PC-9 (cell line): ENCODE measurements at regions not wholly inside any gene's neighbourhood (a gene's known extent, or its start where the extent isn't known, plus 50 kb on each side); places are given as distances from the start of the nearest gene placed in this dataset.
"Not testable (repeated sequence)": the region's sequence is repeated elsewhere in the genome, so short reads cannot be mapped to it uniquely, and the experiment has no call there.

Source experiments
- BruUV-seq: library from RNA; stranded (reverse); fragments of 400-500 nt; replicated peaks from 2 replicates; lab custom pipeline; 2021; lab: Mats Ljungman, UMichigan
- CTCF ChIA-PET: fragments of 300-600 bp; sonication (Branson Sonifier 250); formaldehyde crosslinking; loops from one replicate; lab custom pipeline; 2022; ENCODE audit warnings: antibody characterized with exemption; lab: Charles Lee
- POLR2A ChIA-PET: fragments of 300-600 bp; sonication (Branson Sonifier 250); formaldehyde crosslinking; loops from one replicate; lab custom pipeline; 2022; ENCODE audit warnings: antibody characterized with exemption; ENCODE audit not compliant: unreplicated experiment; lab: Charles Lee
- DNase-seq, 2 experiments: peaks; one replicate each; pipeline versions ENCODE4 v3.0.0 to v3.0.0-alpha.2; 2015 to 2022; ENCODE audit warnings: mixed read lengths in 1 of 2
- H2AFZ ChIP-seq: fragments of 200-600 bp; sonication (generic); 2 replicates; pipeline ENCODE4 v1.8.1; 2017; ENCODE audit warnings: antibody characterized with exemption
- H3F3A ChIP-seq: fragments of 200-600 bp; sonication (generic); 2 replicates; pipeline ENCODE4 v1.8.1; 2017; ENCODE audit warnings: antibody characterized with exemption, mild to moderate bottlenecking, low read depth; ENCODE audit not compliant: insufficient read depth
- H3K27ac ChIP-seq: fragments of 200-600 bp; sonication (generic); 2 replicates; pipeline ENCODE4 v1.6.1; 2016; ENCODE audit warnings: mixed run types
- H3K27me3 ChIP-seq: fragments of 200-600 bp; sonication (generic); 2 replicates; pipeline ENCODE4 v1.6.1; 2016; ENCODE audit warnings: low read depth, mixed run types; ENCODE audit not compliant: insufficient read depth
- H3K36me3 ChIP-seq: fragments of 200-600 bp; sonication (generic); 2 replicates; pipeline ENCODE4 v1.6.1; 2016; ENCODE audit warnings: low read depth, mixed run types
- H3K4me1 ChIP-seq: fragments of 200-600 bp; sonication (generic); replicated peaks from 2 replicates; pipeline ENCODE4 v1.6.1; 2016; ENCODE audit warnings: mixed run types; ENCODE audit not compliant: insufficient read depth
- H3K4me2 ChIP-seq: fragments of 200-600 bp; sonication (generic); 2 replicates; pipeline ENCODE4 v1.6.1; 2017; ENCODE audit warnings: mixed run types
- H3K4me3 ChIP-seq: fragments of 200-600 bp; sonication (generic); 2 replicates; pipeline ENCODE4 v1.6.1; 2016; ENCODE audit warnings: mixed run types
- H3K79me2 ChIP-seq: fragments of 200-600 bp; sonication (generic); 2 replicates; pipeline ENCODE4 v1.6.1; 2017; ENCODE audit warnings: low read depth, mixed run types
- H3K9me2 ChIP-seq: fragments of 200-600 bp; sonication (generic); 2 replicates; pipeline ENCODE4 v1.8.1; 2017; ENCODE audit warnings: mild to moderate bottlenecking; ENCODE audit not compliant: insufficient read depth
- H3K9me3 ChIP-seq: fragments of 200-600 bp; sonication (generic); 2 replicates; pipeline ENCODE4 v1.8.1; 2016; ENCODE audit warnings: low read depth; ENCODE audit not compliant: insufficient read depth
- H4K20me1 ChIP-seq: fragments of 200-600 bp; sonication (generic); 2 replicates; pipeline ENCODE4 v1.8.1; 2017; ENCODE audit not compliant: insufficient read depth
- CTCF ChIP-seq: fragments of 200-600 bp; sonication (generic); conservative IDR thresholded peaks from 2 replicates; pipeline ENCODE4 v1.6.1; 2017; ENCODE audit warnings: mixed run types, antibody characterized with exemption, mild to moderate bottlenecking, moderate library complexity
- EZH2 ChIP-seq: fragments of 200-600 bp; sonication (generic); IDR thresholded peaks from 2 replicates; pipeline ENCODE4 v1.8.0; 2017; ENCODE audit warnings: antibody characterized with exemption, low read depth
- intact Hi-C: fragments of 100-400 bp; cut with micrococcal nuclease; formaldehyde crosslinking; loops from one replicate; pipeline ENCODE4 v1.10.0; 2022; ENCODE audit not compliant: unreplicated experiment

GRCh38 chr3:22016197-22016596, 265.2 kb upstream of the ZNF385D start:
- Histone ChIP-seq H3K4me1 (no peaks in the 10 kb centered on the region), H3K9me2 (no peaks in the 10 kb centered on the region), H4K20me1 (no peaks in the 10 kb centered on the region), H2AFZ (no peak overlapping the region), H3F3A (no peaks in the 10 kb centered on the region), H3K79me2 (no peaks in the 10 kb centered on the region), H3K27ac (no peak overlapping the region), H3K36me3 (no peaks in the 10 kb centered on the region), H3K27me3 (no peaks in the 10 kb centered on the region), H3K4me3 (no peak overlapping the region), H3K4me2 (no peak overlapping the region), H3K9me3 (no peaks in the 10 kb centered on the region)
- BruUV-seq = no TSS peak
- CTCF ChIA-PET = no interaction called here
- no peak for DNase-seq
- intact Hi-C loops = no loop called here
- no peak for TF ChIP-seq CTCF
- no peak for TF ChIP-seq EZH2
- POLR2A ChIA-PET = no interaction called here

DNA sequence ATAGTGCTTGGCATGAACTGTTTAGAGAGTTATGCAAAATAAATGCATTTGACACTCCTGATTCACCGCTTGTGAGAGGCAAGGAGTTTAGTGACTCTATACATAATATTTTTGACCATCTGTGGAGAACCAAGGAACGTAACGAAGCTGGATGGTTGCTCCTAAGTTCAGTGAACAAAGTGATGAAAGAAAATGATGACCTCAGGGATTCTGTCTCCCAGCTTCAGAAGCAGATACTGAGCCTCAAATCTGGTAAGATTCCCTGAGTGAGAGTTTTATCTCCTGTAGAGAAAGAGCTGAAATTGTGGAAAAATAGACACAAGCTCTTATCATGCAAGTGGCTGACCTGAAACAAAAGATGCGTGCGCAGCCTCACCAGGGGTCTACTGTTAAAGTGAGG, 273.6 kb upstream of the ZNF385D start:
- H3K27ac ChIP-seq, H3F3A ChIP-seq, H3K79me2 ChIP-seq, H3K4me3 ChIP-seq, H3K4me2 ChIP-seq, H3K4me1 ChIP-seq, CTCF ChIA-PET, DNase-seq, POLR2A ChIA-PET, H3K9me3 ChIP-seq, H3K9me2 ChIP-seq, H2AFZ ChIP-seq, intact Hi-C loops, H3K27me3 ChIP-seq, H3K36me3 ChIP-seq, BruUV-seq, H4K20me1 ChIP-seq: not testable (repeated sequence)

- no peaks in the 10 kb centered on the region for H3K9me3 ChIP-seq
- no peaks in the 10 kb centered on the region for H4K20me1 ChIP-seq
- H3K9me2 ChIP-seq = no peaks in the 10 kb centered on the region
- no TSS peak for BruUV-seq
- no peak for TF ChIP-seq EZH2
- no peak for TF ChIP-seq CTCF
- no peaks in the 10 kb centered on the region for H3K27me3 ChIP-seq
- no peak overlapping the region for H3K4me2 ChIP-seq
- H3K27ac ChIP-seq = no peak overlapping the region
- H3K36me3 ChIP-seq = no peaks in the 10 kb centered on the region
- H2AFZ ChIP-seq = no peak overlapping the region
- intact Hi-C loops = no loop called here
- no peaks in the 10 kb centered on the region for H3F3A ChIP-seq
- H3K79me2 ChIP-seq = no peaks in the 10 kb centered on the region
- no peak overlapping the region for H3K4me3 ChIP-seq
- ChIA-PET CTCF (no interaction called here), POLR2A (no interaction called here)
- H3K4me1 ChIP-seq = no peaks in the 10 kb centered on the region
- no peak for DNase-seq
Observed at GRCh38 chr3:22029480-22029879, 278.5 kb upstream of the ZNF385D start.

DNA sequence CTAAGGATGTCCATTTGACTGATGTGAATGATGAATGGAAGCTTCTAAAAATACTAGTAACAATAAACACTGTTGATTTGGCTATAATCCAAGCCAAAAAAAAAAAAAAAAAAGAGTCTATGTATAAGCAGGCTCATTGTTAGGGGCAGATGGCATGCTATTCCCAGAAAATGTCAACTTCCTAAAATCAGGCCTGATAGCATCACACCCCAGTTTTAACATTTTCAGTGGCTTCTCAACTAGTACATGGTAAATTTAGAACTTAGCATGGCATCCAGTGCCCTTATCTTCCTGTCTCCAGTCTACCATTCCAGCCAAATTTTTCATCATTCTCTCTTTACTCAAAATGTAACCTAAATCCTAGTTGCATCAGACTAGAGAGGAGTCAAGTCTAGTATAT, 288.2 kb upstream of the ZNF385D start:
- CTCF ChIA-PET = no interaction called here
- intact Hi-C loops = no loop called here
- Histone ChIP-seq H3K4me2 (no peak overlapping the region), H3F3A (no peaks in the 10 kb centered on the region), H3K79me2 (no peaks in the 10 kb centered on the region), H4K20me1 (no peaks in the 10 kb centered on the region), H2AFZ (no peak overlapping the region), H3K27me3 (no peaks in the 10 kb centered on the region), H3K9me3 (peaks cover 4% of the 10 kb centered on the region; the same call in 1 of the 2 replicates), H3K27ac (no peak overlapping the region), H3K36me3 (no peaks in the 10 kb centered on the region), H3K4me1 (no peaks in the 10 kb centered on the region), H3K9me2 (no peaks in the 10 kb centered on the region), H3K4me3 (no peak overlapping the region)
- TF ChIP-seq CTCF (no peak), EZH2 (no peak)
- DNase-seq = no peak
- POLR2A ChIA-PET = no interaction called here
- no TSS peak for BruUV-seq
